SK-N-MC (cell line): ENCODE measurements at regions not wholly inside any gene's neighbourhood (a gene's known extent, or its start where the extent isn't known, plus 50 kb on each side); places are given as distances from the start of the nearest gene placed in this dataset.

Experiments
- EZH2 ChIP-seq: fragments of 200-600 bp; sonication (generic); IDR thresholded peaks from one replicate; pipeline ENCODE4 v1.6.1; 2017; ENCODE audit warnings: antibody characterized with exemption
- POLR2AphosphoS5 ChIP-seq: IDR thresholded peaks from 2 replicates; pipeline ENCODE4 v1.6.1; 2012; ENCODE audit warnings: mild to moderate bottlenecking, low read depth, low read length, borderline replicate concordance

DNA sequence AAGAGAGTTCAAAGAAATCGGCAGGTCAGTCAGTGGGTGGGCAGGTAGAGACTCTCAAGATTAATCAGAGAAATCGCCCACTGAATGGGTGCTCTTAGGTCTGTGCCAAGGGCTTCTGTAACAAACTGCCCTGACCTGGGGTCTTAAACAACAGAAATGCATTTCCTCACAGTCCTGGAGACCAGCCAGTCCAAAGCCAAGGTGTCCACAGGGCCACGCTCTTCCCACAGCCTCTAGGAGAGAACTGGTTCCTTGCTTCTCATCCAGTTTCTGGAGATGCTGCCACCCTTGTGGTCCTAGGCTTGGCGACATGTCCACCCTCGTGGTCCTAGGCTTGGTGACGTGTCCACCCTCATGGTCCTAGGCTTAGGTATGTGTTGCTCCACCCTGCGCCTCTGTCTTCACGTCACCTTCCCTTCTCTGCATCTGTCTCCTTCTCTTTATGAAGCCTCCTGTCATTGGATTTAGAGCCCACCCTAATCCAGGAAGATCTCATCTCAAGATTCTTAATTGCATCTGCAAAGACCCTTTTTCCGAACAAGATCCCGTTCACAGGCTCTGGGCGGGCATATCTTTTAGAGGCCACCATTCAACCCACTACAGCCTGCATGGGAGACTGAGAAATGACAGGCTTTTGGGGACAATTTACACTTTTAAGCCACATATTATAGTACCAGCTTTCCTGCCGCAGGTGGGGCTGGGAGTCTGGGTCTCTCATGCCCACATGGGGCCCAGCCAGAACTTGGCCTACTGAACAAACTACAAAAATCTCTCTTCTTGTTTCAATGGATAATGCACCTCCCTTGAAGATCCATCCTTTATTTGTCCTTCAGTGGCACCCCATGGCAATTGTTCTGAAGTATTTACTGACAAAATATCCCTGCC is 161.3 kb downstream of the ASB1 start:
- TF ChIP-seq EZH2 (no peak), POLR2AphosphoS5 (no peak)
